Endothelial cell of umbilical vein (primary cell): ENCODE measurements at regions not wholly inside any gene's neighbourhood (a gene's known extent, or its start where the extent isn't known, plus 50 kb on each side); places are given as distances from the start of the nearest gene placed in this dataset.

Experiments used
- BruUV-seq: library from RNA; stranded (reverse); fragments of 400-500 nt; replicated peaks from 2 replicates; lab custom pipeline; 2021; lab: Mats Ljungman, UMichigan
- CTCF ChIA-PET: fragments of 300-600, 350-600 bp; sonication (Branson Sonifier 250); formaldehyde crosslinking; loops from one replicate; lab custom pipeline; 2021; ENCODE audit warnings: antibody characterized with exemption, inconsistent platforms; lab: Charles Lee
- POLR2A ChIA-PET: fragments of 300-600, 350-600 bp; sonication (Branson Sonifier 250); formaldehyde crosslinking; loops from one replicate; lab custom pipeline; 2021; ENCODE audit warnings: antibody characterized with exemption, inconsistent platforms; lab: Charles Lee
- DNase-seq: peaks from one replicate; pipeline ENCODE4 v3.0.0-alpha.2; 2011; ENCODE audit warnings: low read depth, low spot score
- FAIRE-seq: peaks from 2 replicates; lab custom pipeline; 2011; peaks lifted over from hg19 to GRCh38; lab: Jason Lieb, UNC
- H2AFZ ChIP-seq: 2 replicates; pipeline ENCODE4 v1.6.0; 2012; ENCODE audit warnings: low read depth, low read length, control low read depth, inconsistent platforms
- H3K27ac ChIP-seq: 2 replicates; pipeline ENCODE4 v1.5.1; 2011; ENCODE audit warnings: low read depth, mild to moderate bottlenecking, control low read depth, low read length, moderate library complexity; ENCODE audit not compliant: insufficient read depth
- H3K27me3 ChIP-seq, 2 experiments: 2 replicates each; pipeline versions ENCODE4 v1.6.0 to v1.6.1; 2011; ENCODE audit warnings: low read length in 2 of 2, mixed read lengths in 1 of 2; ENCODE audit not compliant: control insufficient read depth in 2 of 2, insufficient read depth in 2 of 2
- H3K36me3 ChIP-seq, 2 experiments: 2 replicates in 1 of 2; 3 replicates in 1 of 2; pipeline ENCODE4 v1.5.1; 2011; ENCODE audit warnings: low read length in 2 of 2, mild to moderate bottlenecking in 1 of 2, moderate library complexity in 1 of 2; ENCODE audit not compliant: control insufficient read depth in 2 of 2, insufficient read depth in 2 of 2; ENCODE audit errors: extremely low read depth in 1 of 2
- H3K4me1 ChIP-seq: 3 replicates; pipeline ENCODE4 v1.5.1; 2011; ENCODE audit warnings: mild to moderate bottlenecking, low read length; ENCODE audit not compliant: control insufficient read depth, insufficient read depth; ENCODE audit errors: extremely low read depth
- H3K4me2 ChIP-seq: 2 replicates; pipeline ENCODE4 v1.6.1; 2011; ENCODE audit warnings: low read length, control low read depth, mixed read lengths; ENCODE audit not compliant: insufficient read depth
- H3K4me3 ChIP-seq, 3 experiments: fragments of 200-600 bp in 1 of 3; sonication (generic), shearing (Covaris generic) in 1 of 3; replicated peaks in 1 of 3; 2 replicates each; pipeline ENCODE4 v1.5.1; 2011 to 2016; ENCODE audit warnings: control low read depth in 3 of 3, low read length in 3 of 3, mild to moderate bottlenecking in 2 of 3, inconsistent platforms in 1 of 3, low read depth in 1 of 3, moderate library complexity in 1 of 3; ENCODE audit not compliant: insufficient read depth in 1 of 3
- H3K79me2 ChIP-seq: 2 replicates; pipeline ENCODE4 v1.6.0; 2012; ENCODE audit warnings: low read length, inconsistent platforms; ENCODE audit not compliant: control insufficient read depth, insufficient read depth
- H3K9ac ChIP-seq: replicated peaks from 2 replicates; pipeline ENCODE3; 2011; ENCODE audit warnings: low read length, control low read depth; ENCODE audit not compliant: insufficient read depth; ENCODE audit errors: extremely low read depth
- H3K9me1 ChIP-seq: replicated peaks from 3 replicates; pipeline ENCODE4 v1.6.0; 2011; ENCODE audit warnings: mild to moderate bottlenecking, low read length; ENCODE audit not compliant: control insufficient read depth, insufficient read depth; ENCODE audit errors: extremely low read depth
- H3K9me3 ChIP-seq: replicated peaks from 2 replicates; pipeline ENCODE4 v1.5.1; 2012; ENCODE audit warnings: low read length, inconsistent platforms; ENCODE audit not compliant: control insufficient read depth, insufficient read depth
- H4K20me1 ChIP-seq: replicated peaks from 2 replicates; pipeline ENCODE3; 2011; ENCODE audit warnings: mild to moderate bottlenecking, low read length; ENCODE audit not compliant: control insufficient read depth, insufficient read depth; ENCODE audit errors: extremely low read depth
- CTCF ChIP-seq, 2 donors: IDR thresholded peaks; 1 replicate in 1 of 2; 2 replicates in 1 of 2; pipeline ENCODE4 v1.5.1; 2011; ENCODE audit warnings: low read length in 2 of 2, mild to moderate bottlenecking in 2 of 2, moderate library complexity in 2 of 2, control low read depth in 1 of 2, inconsistent platforms in 1 of 2, low read depth in 1 of 2; ENCODE audit not compliant: insufficient read depth in 1 of 2; ENCODE audit errors: extremely low read depth in 1 of 2
- EZH2 ChIP-seq: IDR thresholded peaks from 2 replicates; pipeline ENCODE4 v1.6.1; 2012; ENCODE audit warnings: borderline replicate concordance, low read depth, mild to moderate bottlenecking, moderate library complexity, low read length, inconsistent platforms; ENCODE audit not compliant: severe bottlenecking
- FOS ChIP-seq: IDR thresholded peaks from 2 replicates; pipeline ENCODE4 v1.6.1; 2011; ENCODE audit warnings: mild to moderate bottlenecking, low read length, moderate library complexity, borderline replicate concordance; ENCODE audit not compliant: insufficient read depth
- GATA2 ChIP-seq: IDR thresholded peaks from 2 replicates; pipeline ENCODE4 v1.7.0; 2011; ENCODE audit warnings: low read depth, mild to moderate bottlenecking, moderate library complexity, mixed read lengths, low read length; ENCODE audit not compliant: insufficient read length, insufficient read depth
- JUN ChIP-seq: IDR thresholded peaks from 2 replicates; pipeline ENCODE4 v1.6.1; 2011; ENCODE audit warnings: borderline replicate concordance, low read depth; ENCODE audit not compliant: insufficient read length, insufficient read depth
- MAX ChIP-seq: IDR thresholded peaks from 2 replicates; pipeline ENCODE4 v1.6.1; 2011; ENCODE audit not compliant: insufficient read depth, insufficient read length
- MYC ChIP-seq: IDR thresholded peaks from one replicate; pipeline ENCODE4 v1.6.1; 2011; ENCODE audit warnings: mild to moderate bottlenecking, low read depth, low read length
- POLR2A ChIP-seq: IDR thresholded peaks from 2 replicates; pipeline ENCODE4 v1.6.1; 2012; ENCODE audit warnings: low read depth, mild to moderate bottlenecking, control low read depth, low read length
- POLR2AphosphoS5 ChIP-seq: IDR thresholded peaks from 2 replicates; pipeline ENCODE4 v1.6.1; 2012; ENCODE audit warnings: low read depth, mild to moderate bottlenecking, control low read depth, low read length, moderate library complexity; ENCODE audit not compliant: insufficient read depth
- dilution Hi-C: fragments of 300-500 bp; cut with MboI; formaldehyde crosslinking; loops from one replicate; pipeline ENCODE4 v1.15.0; 2019; ENCODE audit warnings: low sequenced_read_pairs; ENCODE audit not compliant: extremely low pct_ligation_motif_present
- intact Hi-C: fragments of 100-400 bp; cut with micrococcal nuclease; formaldehyde crosslinking; loops from one replicate; pipeline ENCODE4 v1.10.0; 2022

GRCh38 chr11:114816791-114817190, 138.5 kb downstream of the NXPE2 start:
- Histone ChIP-seq H3K27me3 (no peaks in the 10 kb centered on the region), H3K4me2 (no peak overlapping the region), H3K27ac (no peak overlapping the region), H4K20me1 (no peaks in the 10 kb centered on the region), H3K4me1 (no peaks in the 10 kb centered on the region), H2AFZ (no peak overlapping the region), H3K9me3 (no peaks in the 10 kb centered on the region), H3K9me1 (no peaks in the 10 kb centered on the region), H3K9ac (no peak overlapping the region), H3K36me3 (no peaks in the 10 kb centered on the region), H3K4me3 (no peak overlapping the region), H3K79me2 (no peaks in the 10 kb centered on the region)
- no peak for TF ChIP-seq GATA2
- TF ChIP-seq JUN = no peak
- no peak for TF ChIP-seq POLR2AphosphoS5
- TF ChIP-seq EZH2 = no peak
- TF ChIP-seq MAX = no peak
- TF ChIP-seq MYC = no peak
- TF ChIP-seq POLR2A = no peak
- no peak for TF ChIP-seq FOS
- no peak for TF ChIP-seq CTCF (IDR thresholded peaks at IDR 0.05; ENCODE audit: extremely low read depth in 1 of 2, insufficient read depth in 1 of 2, low read depth in 1 of 2, low read length in 2 of 2)
- no peak for DNase-seq
- intact Hi-C loops (no loop called here), dilution Hi-C loops (no loop called here)
- ChIA-PET CTCF (no interaction called here), POLR2A (no interaction called here)
- no peak for FAIRE-seq
- no TSS peak for BruUV-seq
